PC-9 (cell line): ENCODE measurements at regions not wholly inside any gene's neighbourhood (a gene's known extent, or its start where the extent isn't known, plus 50 kb on each side); places are given as distances from the start of the nearest gene placed in this dataset.

Source experiments
- CTCF ChIP-seq: fragments of 200-600 bp; sonication (generic); conservative IDR thresholded peaks from 2 replicates; pipeline ENCODE4 v1.6.1; 2017; ENCODE audit warnings: mixed run types, antibody characterized with exemption, mild to moderate bottlenecking, moderate library complexity
- EZH2 ChIP-seq: fragments of 200-600 bp; sonication (generic); IDR thresholded peaks from 2 replicates; pipeline ENCODE4 v1.8.0; 2017; ENCODE audit warnings: antibody characterized with exemption, low read depth

- TF ChIP-seq EZH2 = no peak
- TF ChIP-seq CTCF = no peak
These were observed 433.6 kb upstream of the ADAMTSL1 start for GRCh38 chr9:18040327-18040726.
